ENCODE measurements at regions not wholly inside any gene's neighbourhood (a gene's known extent, or its start where the extent isn't known, plus 50 kb on each side); places are given as distances from the start of the nearest gene placed in this dataset.

DNA sequence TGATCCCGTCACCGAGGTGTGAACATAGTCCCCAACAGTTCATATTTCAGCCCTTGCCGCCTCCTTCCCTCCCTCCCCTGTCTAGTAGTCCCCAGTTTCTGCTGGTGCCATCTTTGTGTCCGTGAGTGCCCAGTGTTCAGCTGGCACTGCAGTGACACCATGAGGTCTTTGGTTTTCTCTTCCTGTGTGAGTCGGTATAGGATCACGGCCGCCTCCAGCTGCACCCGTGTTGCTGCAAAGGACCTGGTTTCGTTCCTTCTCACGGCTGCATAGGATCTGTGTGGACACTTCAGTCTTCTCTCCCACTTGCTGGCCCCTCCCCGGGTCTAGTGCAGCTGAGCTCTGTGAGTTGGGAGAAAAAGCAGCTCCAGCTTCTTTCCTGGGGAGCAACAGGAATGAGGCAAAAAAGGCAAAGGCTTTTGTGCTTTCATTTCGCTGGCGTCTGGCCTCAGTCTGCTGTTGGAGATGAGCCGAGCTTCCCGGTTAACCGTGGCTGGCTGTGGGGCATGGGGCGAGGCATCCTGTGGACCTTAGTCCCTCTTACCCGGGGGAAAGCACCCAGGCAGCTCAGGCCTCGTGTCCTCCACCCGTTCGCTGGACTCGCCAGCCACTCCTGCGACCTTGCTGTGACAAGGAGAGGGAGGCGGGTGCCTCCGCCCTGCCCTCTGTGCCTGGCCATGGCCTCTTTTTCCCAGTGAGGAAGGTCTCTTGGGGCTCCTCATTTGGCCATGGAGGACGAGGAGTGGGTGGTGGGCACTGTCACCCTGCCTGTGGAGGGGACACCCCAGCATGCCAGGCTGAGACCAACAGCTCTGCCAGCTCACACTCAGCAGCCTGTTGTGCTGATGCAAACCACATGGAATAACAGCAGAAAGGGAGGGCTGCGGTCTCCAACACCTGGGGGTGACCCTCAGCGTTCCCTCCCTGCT, 196.5 kb downstream of the TEX29 start:
- no peak for DNase-seq (ENCODE audit: low read depth in 2 of 2)

DNA sequence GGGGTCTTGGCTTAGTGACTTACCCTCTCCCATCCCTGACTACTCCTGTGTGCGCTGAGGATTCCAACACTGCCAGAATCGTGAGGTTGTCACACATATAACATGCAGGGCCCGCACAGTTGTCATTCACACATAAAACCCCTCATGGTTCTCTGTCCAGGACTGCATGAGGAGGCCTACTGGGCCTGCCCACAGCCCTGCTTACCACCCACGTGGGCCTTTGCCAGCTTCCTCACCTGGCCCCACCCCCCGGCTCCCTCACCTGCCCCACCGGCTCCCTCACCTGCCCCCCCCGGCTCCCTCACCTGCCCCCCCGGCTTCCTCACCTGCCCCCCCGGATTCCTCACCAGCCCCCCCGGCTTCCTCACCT, 197.2 kb downstream of the TEX29 start:
- no peak for DNase-seq (ENCODE audit: low read depth in 2 of 2)

DNA sequence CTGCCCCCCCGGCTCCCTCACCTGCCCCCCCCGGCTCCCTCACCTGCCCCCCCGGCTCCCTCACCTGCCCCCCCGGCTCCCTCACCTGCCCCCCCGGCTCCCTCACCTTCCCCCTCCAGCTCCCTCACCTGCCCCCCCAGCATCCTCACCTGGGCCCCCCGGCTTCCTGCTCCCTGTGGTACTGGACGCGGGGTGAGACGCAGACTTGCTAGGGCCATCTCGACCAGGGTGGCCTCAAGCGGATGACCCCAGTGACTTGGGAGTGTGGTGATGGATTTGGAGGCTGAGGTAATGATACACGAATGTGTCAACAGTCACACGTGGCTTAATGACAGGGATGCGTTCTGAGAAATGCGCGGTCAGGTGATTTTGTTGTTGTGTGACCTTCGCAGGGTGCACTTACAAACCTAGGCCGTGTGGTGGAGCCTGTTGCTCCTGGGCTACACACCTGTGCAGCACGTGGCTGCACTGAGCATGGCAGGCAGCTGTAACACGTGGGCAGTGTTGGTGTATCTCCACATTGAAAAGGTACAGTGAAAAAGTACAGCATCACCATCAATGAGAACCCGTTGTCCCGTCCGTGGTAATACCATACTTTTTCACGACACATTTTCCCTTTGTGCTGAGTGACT, 197.8 kb downstream of the TEX29 start:
- no peak for DNase-seq (ENCODE audit: low read depth in 2 of 2)

DNA sequence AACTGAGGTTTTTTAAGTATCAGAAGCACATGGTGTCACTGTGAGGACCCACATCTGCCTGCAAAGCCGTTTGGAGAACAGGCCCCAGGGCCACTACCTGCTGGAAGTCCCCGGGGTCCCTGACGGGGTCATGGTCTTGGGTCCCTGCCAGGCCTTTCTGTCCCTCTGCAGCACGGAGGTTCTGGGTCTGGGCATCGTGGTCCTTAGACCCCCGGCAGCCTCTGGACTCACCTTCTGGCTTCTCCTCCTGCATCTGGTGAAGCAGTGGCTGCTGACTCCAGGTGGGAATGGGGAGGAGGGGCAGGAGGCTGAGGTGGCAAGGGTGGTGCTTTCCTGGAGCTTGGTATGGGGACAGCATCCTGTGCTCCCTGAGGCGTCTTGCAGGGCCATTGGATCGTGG, 198.6 kb downstream of the TEX29 start:
- no peak for DNase-seq (ENCODE audit: low read depth in 2 of 2)

DNA sequence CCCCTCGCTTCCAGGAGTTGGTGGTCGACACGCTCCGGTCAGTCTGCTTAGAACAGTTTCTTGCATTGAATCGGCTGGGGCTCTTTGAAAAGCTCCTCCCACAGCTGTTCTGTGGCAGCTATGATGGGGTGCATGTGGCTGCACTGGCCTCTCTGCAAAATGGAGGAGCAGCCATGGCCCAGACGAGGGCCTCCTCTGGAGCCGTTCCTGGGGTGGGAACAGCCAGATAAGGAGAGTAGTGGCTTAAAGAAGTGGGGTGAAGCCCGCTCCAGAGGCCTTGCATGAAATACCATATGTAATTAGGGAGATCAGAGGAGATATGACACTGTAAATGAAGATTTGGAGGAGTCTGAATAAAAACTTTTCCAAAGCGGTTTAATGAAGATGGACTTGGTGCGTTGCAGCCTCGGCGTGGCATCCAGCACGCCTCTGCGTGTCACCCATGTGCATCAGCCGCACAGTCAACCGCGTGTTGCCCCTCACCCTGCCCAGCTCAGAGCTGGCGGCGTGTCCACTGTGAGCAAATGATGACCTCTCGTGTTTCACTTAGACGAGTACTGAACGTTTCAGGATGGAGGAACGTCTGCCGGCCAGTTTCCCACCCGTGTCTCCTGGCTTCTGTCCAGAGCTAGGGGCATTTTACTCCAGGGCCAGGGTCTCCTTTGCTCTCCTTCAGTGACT, 199.2 kb downstream of the TEX29 start:
- DNase-seq (ENCODE audit: low read depth in 2 of 2): no peak

DNA sequence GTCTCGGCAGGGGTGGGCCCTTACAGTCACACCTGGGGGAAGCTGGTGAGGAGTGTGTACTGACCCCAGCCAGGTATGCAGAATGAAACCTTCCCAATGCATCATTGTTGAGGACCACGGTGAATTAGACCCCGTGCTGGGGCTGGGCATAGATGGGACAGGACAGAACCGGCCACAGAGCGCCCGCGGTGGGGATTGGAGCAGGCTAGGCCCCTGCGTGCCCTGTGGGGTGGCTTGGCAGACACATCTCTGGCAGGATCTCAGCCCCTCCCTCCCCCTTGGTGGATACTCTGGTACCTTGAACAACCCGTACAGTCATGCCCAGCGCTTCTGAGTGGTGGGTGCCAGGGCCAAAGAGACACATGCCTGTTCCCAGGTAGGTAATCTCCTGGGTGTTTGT, 200.6 kb downstream of the TEX29 start:
- no peak for DNase-seq (ENCODE audit: low read depth in 2 of 2)

DNA sequence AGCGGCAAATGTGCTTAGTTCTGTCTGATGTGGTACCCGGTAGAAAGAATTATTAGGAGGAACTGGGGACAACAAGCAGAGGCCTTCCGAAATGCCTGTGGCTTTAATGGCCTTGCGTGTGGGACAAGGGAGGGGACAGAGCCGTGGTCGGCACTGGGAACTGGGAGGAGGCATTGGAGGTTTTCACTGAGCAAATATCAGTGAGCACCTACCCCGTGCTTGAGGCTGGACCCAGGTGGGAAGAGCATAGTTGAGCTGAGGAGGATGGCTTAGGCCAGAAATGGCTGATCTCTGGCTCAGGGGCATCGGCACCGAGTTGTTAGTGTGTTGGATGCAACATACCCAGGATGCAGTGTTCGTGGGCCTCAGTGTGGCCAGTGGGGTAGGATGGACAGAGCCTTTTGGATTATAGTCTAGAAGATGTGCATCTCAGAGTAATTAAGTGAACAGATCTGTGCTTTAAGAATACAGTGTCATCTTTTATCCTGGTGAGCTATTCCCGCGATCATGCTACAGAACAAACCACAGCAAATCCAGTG, 201.3 kb downstream of the TEX29 start:
- DNase-seq (ENCODE audit: low read depth in 2 of 2): no peak

DNA sequence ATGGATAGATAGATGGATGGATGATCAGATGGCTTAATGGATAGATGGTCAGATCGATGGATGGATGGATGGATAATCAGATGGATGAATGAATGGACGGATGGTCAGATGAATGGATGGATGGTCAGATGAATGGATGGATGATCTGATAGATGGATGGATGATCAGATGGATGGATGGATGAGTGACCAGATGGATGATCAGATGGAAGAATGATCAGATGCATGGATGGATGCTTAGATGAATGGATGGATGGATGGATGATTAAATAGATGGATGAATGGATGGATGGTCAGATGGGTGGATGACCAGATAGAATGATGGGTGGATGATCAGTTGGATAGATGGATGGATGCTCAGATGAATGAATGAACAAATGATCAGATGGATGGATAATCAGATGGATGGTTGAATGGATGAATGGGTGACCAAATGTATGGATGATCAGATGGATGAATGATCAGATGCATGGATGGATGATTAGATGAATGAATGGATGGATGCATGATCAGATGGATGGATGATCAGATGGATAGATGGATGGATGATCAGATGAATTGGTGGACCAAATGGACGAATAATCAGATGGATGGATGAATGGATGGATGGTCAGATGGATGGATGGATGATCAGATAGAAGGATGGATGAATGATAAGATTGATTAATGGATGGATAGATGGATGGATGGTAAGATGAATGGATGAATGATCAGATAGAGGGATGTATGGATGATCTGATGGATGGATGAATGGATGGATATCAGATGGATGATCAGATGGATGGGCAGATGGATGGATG, 205.1 kb downstream of the TEX29 start:
- DNase-seq (ENCODE audit: low read depth in 2 of 2): no peak

DNA sequence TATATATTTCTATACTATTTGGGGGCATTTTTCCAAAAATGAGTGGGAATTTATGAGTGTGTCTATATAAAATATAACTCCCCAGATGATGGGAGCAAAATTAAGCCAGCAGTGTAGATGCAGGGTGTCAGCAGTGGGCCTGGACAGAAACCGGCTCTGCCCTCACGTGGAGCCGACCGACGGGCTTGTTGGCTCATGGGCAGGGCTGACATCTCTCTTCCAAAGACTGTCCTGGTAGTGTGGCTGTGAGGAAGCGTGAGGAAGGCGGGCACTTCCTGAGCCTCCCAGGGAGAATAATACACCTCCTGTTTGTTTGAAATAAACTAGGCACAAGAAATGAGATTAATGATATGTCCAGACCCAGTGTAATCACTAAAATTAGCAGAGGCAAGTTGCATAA, 206.5 kb downstream of the TEX29 start:
- DNase-seq (ENCODE audit: low read depth in 2 of 2): no peak

DNA sequence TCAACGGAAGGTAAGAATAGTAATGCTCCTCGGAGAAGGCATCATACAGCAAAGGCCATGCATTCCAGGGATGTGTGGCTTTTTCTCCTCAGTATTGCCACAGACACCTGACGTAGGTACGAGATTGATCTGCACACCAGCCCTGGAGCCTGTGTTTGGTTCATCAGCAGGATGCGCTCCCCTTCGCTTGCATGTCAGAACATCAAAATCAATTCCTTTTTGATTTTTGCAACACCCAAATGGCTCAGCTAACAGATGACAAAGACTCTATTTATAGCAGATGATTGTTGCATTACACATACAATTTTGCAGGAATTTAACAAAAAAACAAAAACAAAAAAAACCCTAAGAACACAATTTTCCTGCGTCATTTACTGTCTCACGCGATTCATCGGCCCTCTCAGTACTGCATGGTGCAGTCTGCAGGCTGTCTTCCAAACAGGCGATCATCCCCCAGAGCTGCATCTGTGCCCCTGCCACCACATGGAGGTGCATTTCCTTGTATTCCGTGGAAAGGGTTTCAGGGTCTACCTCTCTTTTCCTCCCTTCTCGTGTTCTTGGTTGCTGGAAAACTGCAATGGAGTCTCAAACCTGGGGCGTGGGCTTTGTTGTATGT, 207.3 kb downstream of the TEX29 start:
- no peak for DNase-seq (ENCODE audit: low read depth in 2 of 2)

DNA sequence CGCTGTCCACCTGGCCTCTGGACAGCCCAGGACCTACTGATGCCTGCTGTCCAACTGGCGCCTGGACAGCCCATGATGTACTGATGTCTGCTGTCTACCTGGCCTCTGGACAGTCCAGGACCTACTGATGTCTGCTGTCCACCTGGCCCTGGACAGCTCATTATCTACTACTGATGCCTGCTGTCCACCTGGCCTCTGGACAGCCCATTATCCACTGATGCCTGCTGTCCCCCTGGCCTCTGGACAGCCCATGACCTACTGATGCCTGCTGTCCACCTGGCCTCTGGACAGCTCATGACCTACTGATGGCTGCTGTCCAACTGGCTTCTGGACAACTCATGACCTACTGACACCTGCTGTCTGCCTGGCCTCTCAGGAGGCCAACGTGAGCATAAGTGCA, 208.1 kb downstream of the TEX29 start:
- DNase-seq (ENCODE audit: low read depth in 2 of 2): no peak

DNA sequence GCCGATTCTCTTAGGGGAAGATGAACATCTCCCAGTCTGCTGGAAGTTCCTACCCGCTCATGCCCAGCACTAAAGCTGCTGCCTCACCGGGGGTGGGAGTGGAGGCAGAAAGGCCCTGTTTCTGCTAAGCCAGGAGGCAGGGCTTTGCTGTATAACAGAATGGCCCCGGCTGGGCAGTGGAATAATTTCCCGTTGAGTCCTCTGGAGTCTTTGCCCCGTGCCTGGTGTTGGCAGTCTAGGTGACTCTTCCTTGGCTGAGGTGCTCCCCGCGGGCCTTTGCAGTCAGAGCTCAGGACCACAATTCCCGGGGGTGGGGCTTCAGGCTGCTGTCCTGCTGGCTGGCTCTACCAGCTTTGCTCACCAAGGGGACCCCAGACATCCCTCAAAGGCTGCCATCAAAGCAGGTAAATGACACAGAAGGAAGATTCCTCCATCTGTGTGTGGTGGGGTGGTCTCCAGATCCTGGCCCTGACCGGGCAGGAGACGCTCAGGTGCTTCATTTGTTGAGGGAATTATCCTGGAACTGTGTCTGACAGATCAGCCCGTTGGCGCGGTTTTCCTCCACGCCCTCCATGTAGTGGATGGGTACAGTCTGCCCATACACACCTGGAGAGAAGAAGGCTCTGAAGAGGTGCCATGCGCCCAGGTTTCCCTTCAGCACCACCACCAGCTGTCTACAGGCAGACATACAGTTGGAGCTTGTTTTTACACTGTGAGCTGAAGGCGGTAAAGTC, 209.9 kb downstream of the TEX29 start:
- DNase-seq (ENCODE audit: low read depth in 2 of 2): no peak

DNA sequence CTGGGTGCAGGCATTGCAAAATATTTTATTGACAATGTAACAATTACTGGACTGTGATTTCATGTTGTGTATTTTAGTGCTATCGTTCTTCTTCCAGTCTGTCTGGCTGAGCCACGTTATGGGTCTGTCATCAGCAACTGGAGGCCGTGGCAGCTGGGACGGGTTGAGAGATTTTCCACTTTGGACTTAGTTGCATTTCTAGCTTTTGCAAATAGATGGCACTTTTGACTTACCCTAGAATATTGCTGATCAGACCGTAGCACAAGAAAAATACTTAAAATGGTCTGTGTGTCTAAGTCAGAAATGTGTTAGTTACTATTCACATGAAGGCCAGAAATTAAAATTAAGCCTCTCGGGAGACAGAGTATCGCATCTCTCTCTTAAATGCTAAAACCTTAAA, 211.1 kb downstream of the TEX29 start:
- DNase-seq (ENCODE audit: low read depth in 2 of 2): no peak

DNA sequence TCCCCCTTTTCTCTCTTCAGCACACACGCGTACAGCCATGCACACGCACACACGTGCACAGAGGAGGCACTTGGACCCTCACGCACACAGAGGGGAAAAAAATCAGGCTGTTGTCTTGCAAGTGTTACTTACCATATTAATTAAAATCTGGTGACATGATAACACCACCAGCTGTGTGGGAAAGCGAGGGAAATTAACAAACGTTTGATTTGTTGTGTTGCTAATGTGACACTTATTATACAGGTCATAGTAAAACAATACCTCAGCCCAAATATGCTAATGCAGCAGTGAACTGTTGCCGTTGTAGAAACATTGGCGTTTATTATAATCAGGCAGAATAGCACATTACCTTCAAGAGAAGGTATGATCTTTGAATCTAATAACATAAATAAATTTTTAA, 211.7 kb downstream of the TEX29 start:
- DNase-seq (ENCODE audit: low read depth in 2 of 2): no peak

DNA sequence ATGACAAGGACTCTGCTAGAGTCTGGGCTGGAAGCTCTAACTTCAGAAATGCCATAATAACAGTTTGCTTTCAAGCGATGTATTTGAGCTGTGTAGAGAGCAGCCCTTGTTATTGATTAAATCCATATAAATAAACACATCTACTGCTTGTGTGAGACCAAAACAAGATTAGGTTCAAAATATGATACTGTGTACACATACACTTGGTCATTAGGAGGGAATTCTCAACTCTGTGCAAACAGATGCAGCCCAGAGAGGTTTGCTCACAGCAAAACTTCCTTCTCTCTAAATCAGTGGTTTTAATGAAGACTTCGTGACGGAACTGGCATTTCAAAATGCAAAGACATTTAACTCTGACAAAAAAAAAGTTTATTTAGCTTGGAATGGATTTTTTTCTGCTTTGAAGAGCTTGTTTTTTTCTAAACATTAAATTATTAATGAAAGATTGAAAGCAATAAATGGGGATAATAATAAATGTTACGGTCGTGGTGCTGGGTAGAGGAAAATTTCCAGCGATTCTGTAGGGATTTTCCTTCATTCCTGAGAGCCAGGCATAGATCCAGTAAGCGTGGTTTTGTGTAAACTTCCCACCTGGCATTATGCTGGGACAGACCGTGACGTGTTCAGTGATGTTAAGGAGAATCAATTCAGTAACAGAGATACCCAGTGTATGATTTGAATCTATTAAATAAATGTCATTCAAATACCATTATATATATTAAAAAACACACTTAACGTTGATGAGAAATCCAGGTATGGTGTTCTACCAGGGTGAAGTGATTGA, 213.7 kb downstream of the TEX29 start:
- DNase-seq (ENCODE audit: low read depth in 2 of 2): no peak

DNA sequence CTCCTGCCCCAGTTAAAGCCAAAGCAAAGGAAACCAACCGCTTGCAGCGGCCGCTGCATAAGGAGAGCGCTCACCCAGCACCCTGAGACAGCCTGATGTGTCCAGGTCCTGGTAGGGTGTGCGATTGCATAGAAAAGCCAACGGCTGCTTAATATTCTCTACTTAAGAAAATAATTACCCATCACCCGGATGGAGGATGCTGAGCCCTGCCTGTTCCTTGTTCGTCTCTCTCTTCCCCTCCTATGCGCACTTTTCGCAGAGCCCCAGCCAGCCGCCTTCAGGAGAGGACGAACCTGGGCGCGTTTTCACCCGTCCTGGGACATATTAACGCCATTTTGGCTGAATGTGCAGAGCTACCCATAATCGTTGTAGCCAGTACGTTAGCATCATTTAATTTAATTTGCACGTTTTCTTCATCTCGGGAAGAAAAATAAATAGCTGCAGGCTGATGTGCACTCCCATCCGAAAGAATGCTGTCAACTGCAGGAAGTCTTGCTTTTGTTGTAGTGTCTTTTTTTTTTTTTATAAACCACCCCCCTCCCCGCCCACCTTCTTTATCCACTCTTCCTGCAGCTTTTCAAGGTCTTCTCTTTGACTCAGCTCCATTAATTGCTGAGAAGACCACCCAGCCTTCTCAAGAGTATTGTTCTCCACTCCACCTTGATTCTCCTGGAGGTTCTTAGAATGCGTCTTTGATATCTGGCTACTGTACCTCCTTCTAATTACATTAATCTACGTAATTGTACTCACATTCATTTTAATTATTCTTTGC, 214.5 kb downstream of the TEX29 start:
- no peak for DNase-seq (ENCODE audit: low read depth in 2 of 2)

DNA sequence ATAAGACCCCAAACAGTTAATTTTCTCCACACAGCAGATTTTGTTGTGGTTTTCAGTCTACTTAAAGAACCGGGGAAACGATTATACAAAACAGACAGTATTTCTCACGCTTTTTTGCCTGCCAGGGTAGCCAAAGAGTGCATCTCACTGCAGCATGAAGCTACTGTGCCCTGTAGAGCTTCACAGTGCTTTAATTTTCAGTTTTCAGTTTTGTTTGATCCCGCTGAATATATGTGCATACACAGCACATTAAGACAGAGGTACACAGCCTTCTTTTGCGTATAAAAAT, 215.0 kb downstream of the TEX29 start:
- DNase-seq (ENCODE audit: low read depth in 2 of 2): no peak

DNA sequence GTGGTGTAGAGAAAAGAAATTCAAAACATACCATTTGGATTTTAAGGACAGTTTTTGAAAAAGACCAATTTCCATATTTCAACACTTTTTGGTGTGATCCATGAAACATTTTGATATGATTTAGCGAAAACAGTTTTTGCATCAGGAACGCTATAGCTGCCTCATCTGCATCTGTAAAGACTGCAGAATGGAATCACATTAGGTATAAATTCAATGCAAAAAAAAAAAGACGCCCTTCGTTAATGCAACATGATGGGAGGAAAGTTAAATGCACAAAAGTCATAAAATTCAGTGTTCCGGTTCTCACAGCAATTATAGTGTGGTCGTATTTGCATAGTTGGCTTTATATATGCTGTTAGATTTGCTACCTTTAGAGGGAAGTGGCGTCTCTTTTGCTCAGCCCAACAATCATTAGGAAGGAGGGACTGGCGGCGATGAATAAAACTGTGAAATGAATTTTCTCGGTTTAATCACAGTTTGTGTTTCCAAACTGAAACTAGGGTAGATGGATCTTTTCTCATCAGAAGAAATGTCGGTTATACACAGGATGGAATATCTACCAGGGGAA, 215.7 kb downstream of the TEX29 start:
- DNase-seq (ENCODE audit: low read depth in 2 of 2): no peak
